ENCODE measurements at regions not wholly inside any gene's neighbourhood (a gene's known extent, or its start where the extent isn't known, plus 50 kb on each side); places are given as distances from the start of the nearest gene placed in this dataset.
A peak's percentile ranks its signal among the peaks of the same experiment; 100 is the strongest.

- Histone ChIP-seq H3K9ac (ENCODE audit: low read length) (no peak overlapping the region), H2BK120ac (ENCODE audit: insufficient read depth, low read length, poor library complexity) (no peak overlapping the region)
- WGBS (ENCODE audit: extremely low coverage, insufficient coverage, insufficient read length), result no CpG with 5 or more reads among the region's 4 CpGs
These were observed 55.2 kb upstream of the KCNH8 start for GRCh38 chr3:19093084-19093483.

GRCh38 chr3:19077388-19077787 lies 70.9 kb upstream of the KCNH8 start:
- Histone ChIP-seq H2BK5ac (ENCODE audit: low read depth, low read length, poor library complexity) (no peak overlapping the region), H2AFZ (ENCODE audit: insufficient read depth, low read length, poor library complexity) (no peak overlapping the region)

More at GRCh38 chr3:19093084-19093483, 55.2 kb upstream of the KCNH8 start:
- no peaks in the 10 kb centered on the region for H3K79me2 ChIP-seq (ENCODE audit: control insufficient read depth, insufficient read depth, low read length, poor library complexity)
- no peak overlapping the region for H3K27ac ChIP-seq (ENCODE audit: low read depth, low read length)
- H2AFZ ChIP-seq (ENCODE audit: insufficient read depth, low read length, poor library complexity), result no peak overlapping the region
- H4K8ac ChIP-seq (ENCODE audit: low read depth, low read length), result no peak overlapping the region
- no peak overlapping the region for H3K14ac ChIP-seq (ENCODE audit: low read length)
- H4K12ac ChIP-seq (ENCODE audit: low read depth, low read length), result no peak overlapping the region
- H3K23ac ChIP-seq (ENCODE audit: low read length), result no peak overlapping the region
- H3K4me3 ChIP-seq (ENCODE audit: low read depth, low read length), result no peak overlapping the region
- H3K4ac ChIP-seq (ENCODE audit: low read depth, low read length), result no peak overlapping the region
- H3K4me1 ChIP-seq (ENCODE audit: control insufficient read depth in 1 of 2, insufficient read depth in 2 of 2, low read length in 2 of 2), result no peaks in the 10 kb centered on the region
- no peaks in the 10 kb centered on the region for H3K79me1 ChIP-seq (ENCODE audit: low read length)
- no peaks in the 10 kb centered on the region for H3K36me3 ChIP-seq (ENCODE audit: control insufficient read depth in 1 of 2, insufficient read depth in 2 of 2, low read length in 2 of 2)
- no peaks in the 10 kb centered on the region for H3K9me3 ChIP-seq (ENCODE audit: insufficient read depth, low read depth, low read length)
- H4K91ac ChIP-seq (ENCODE audit: low read depth, low read length), result no peak overlapping the region
- no peak overlapping the region for H2BK5ac ChIP-seq (ENCODE audit: low read depth, low read length, poor library complexity)
- no peaks in the 10 kb centered on the region for H3K27me3 ChIP-seq (ENCODE audit: insufficient read depth, low read length)
- no peak overlapping the region for H3K4me2 ChIP-seq (ENCODE audit: low read length)
- no peak overlapping the region for H2AK5ac ChIP-seq (ENCODE audit: low read length)
- H3K18ac ChIP-seq (ENCODE audit: low read length), result no peak overlapping the region
- no peak overlapping the region for H2BK12ac ChIP-seq (ENCODE audit: low read length)
- no peak for DNase-seq

GRCh38 chr3:19075037-19075436 lies 73.3 kb upstream of the KCNH8 start:
- WGBS (ENCODE audit: extremely low coverage, insufficient coverage, insufficient read length), result no CpG with 5 or more reads among the region's 2 CpGs
- no peaks in the 10 kb centered on the region for H3K27me3 ChIP-seq (ENCODE audit: insufficient read depth, low read length)
- H4K12ac ChIP-seq (ENCODE audit: low read depth, low read length), result no peak overlapping the region
- peaks cover 5 to 6% of the 10 kb centered on the region in 2 experiments for H3K4me1 ChIP-seq (ENCODE audit: control insufficient read depth in 1 of 2, insufficient read depth in 2 of 2, low read length in 2 of 2)
- H2BK12ac ChIP-seq (ENCODE audit: low read length), result no peak overlapping the region
- H3K14ac ChIP-seq (ENCODE audit: low read length), result no peak overlapping the region
- no peaks in the 10 kb centered on the region for H3K36me3 ChIP-seq (ENCODE audit: control insufficient read depth in 1 of 2, insufficient read depth in 2 of 2, low read length in 2 of 2)
- H3K9me3 ChIP-seq (ENCODE audit: insufficient read depth, low read depth, low read length), result no peaks in the 10 kb centered on the region
- no peaks in the 10 kb centered on the region for H3K79me1 ChIP-seq (ENCODE audit: low read length)
- H2AK5ac ChIP-seq (ENCODE audit: low read length), result no peak overlapping the region
- H3K18ac ChIP-seq (ENCODE audit: low read length), result no peak overlapping the region
- no peak overlapping the region for H3K4ac ChIP-seq (ENCODE audit: low read depth, low read length)
- peak overlapping the region; percentile 31 for H2BK120ac ChIP-seq (ENCODE audit: insufficient read depth, low read length, poor library complexity)
- no peak for DNase-seq
- no peak overlapping the region for H3K9ac ChIP-seq (ENCODE audit: low read length)
- no peak overlapping the region for H3K4me2 ChIP-seq (ENCODE audit: low read length)
- H4K91ac ChIP-seq (ENCODE audit: low read depth, low read length), result no peak overlapping the region
- no peak overlapping the region for H4K8ac ChIP-seq (ENCODE audit: low read depth, low read length)
- H2AFZ ChIP-seq (ENCODE audit: insufficient read depth, low read length, poor library complexity), result no peak overlapping the region
- H3K79me2 ChIP-seq (ENCODE audit: control insufficient read depth, insufficient read depth, low read length, poor library complexity), result no peaks in the 10 kb centered on the region
- H3K4me3 ChIP-seq (ENCODE audit: low read depth, low read length), result no peak overlapping the region
- H2BK5ac ChIP-seq (ENCODE audit: low read depth, low read length, poor library complexity), result no peak overlapping the region
- H3K27ac ChIP-seq (ENCODE audit: low read depth, low read length), result no peak overlapping the region
- no peak overlapping the region for H3K23ac ChIP-seq (ENCODE audit: low read length)

More at GRCh38 chr3:19077388-19077787, 70.9 kb upstream of the KCNH8 start:
- no peaks in the 10 kb centered on the region for H3K79me1 ChIP-seq (ENCODE audit: low read length)
- no CpG with 5 or more reads among the region's 2 CpGs for WGBS (ENCODE audit: extremely low coverage, insufficient coverage, insufficient read length)
- no peak overlapping the region for H3K18ac ChIP-seq (ENCODE audit: low read length)
- no peak overlapping the region for H3K4ac ChIP-seq (ENCODE audit: low read depth, low read length)
- H3K23ac ChIP-seq (ENCODE audit: low read length), result no peak overlapping the region
- no peak overlapping the region for H3K4me3 ChIP-seq (ENCODE audit: low read depth, low read length)
- no peak overlapping the region for H4K91ac ChIP-seq (ENCODE audit: low read depth, low read length)
- no peak overlapping the region for H2AK5ac ChIP-seq (ENCODE audit: low read length)
- DNase-seq, result no peak
- peaks cover 5 to 6% of the 10 kb centered on the region in 2 experiments for H3K4me1 ChIP-seq (ENCODE audit: control insufficient read depth in 1 of 2, insufficient read depth in 2 of 2, low read length in 2 of 2)
- H4K12ac ChIP-seq (ENCODE audit: low read depth, low read length), result no peak overlapping the region
- no peaks in the 10 kb centered on the region for H3K79me2 ChIP-seq (ENCODE audit: control insufficient read depth, insufficient read depth, low read length, poor library complexity)
- H2BK120ac ChIP-seq (ENCODE audit: insufficient read depth, low read length, poor library complexity), result no peak overlapping the region
- H3K14ac ChIP-seq (ENCODE audit: low read length), result no peak overlapping the region
- H3K9ac ChIP-seq (ENCODE audit: low read length), result no peak overlapping the region
- no peak overlapping the region for H3K27ac ChIP-seq (ENCODE audit: low read depth, low read length)
- H3K4me2 ChIP-seq (ENCODE audit: low read length), result no peak overlapping the region
- no peak overlapping the region for H2BK12ac ChIP-seq (ENCODE audit: low read length)
- H3K36me3 ChIP-seq (ENCODE audit: control insufficient read depth in 1 of 2, insufficient read depth in 2 of 2, low read length in 2 of 2), result no peaks in the 10 kb centered on the region
- H4K8ac ChIP-seq (ENCODE audit: low read depth, low read length), result no peak overlapping the region
- no peaks in the 10 kb centered on the region for H3K9me3 ChIP-seq (ENCODE audit: insufficient read depth, low read depth, low read length)
- H3K27me3 ChIP-seq (ENCODE audit: insufficient read depth, low read length), result no peaks in the 10 kb centered on the region

GRCh38 chr3:19074257-19074900 lies 73.9 kb upstream of the KCNH8 start:
- H4K12ac ChIP-seq (ENCODE audit: low read depth, low read length), result no peak overlapping the region
- WGBS (ENCODE audit: extremely low coverage, insufficient coverage, insufficient read length), result no CpG with 5 or more reads among the region's 2 CpGs
- no peak for DNase-seq
- no peak overlapping the region for H3K9ac ChIP-seq (ENCODE audit: low read length)
- no peak overlapping the region for H3K27ac ChIP-seq (ENCODE audit: low read depth, low read length)
- H3K4me3 ChIP-seq (ENCODE audit: low read depth, low read length), result no peak overlapping the region
- H4K91ac ChIP-seq (ENCODE audit: low read depth, low read length), result no peak overlapping the region
- H2AK5ac ChIP-seq (ENCODE audit: low read length), result no peak overlapping the region
- H3K4me1 ChIP-seq (ENCODE audit: control insufficient read depth in 1 of 2, insufficient read depth in 2 of 2, low read length in 2 of 2), result peaks cover 5 to 6% of the 10 kb centered on the region in 2 experiments
- H2BK120ac ChIP-seq (ENCODE audit: insufficient read depth, low read length, poor library complexity), result no peak overlapping the region
- H3K79me1 ChIP-seq (ENCODE audit: low read length), result no peaks in the 10 kb centered on the region
- no peak overlapping the region for H4K8ac ChIP-seq (ENCODE audit: low read depth, low read length)
- no peaks in the 10 kb centered on the region for H3K27me3 ChIP-seq (ENCODE audit: insufficient read depth, low read length)
- no peak overlapping the region for H3K23ac ChIP-seq (ENCODE audit: low read length)
- H3K36me3 ChIP-seq (ENCODE audit: control insufficient read depth in 1 of 2, insufficient read depth in 2 of 2, low read length in 2 of 2), result no peaks in the 10 kb centered on the region
- H3K4ac ChIP-seq (ENCODE audit: low read depth, low read length), result no peak overlapping the region
- H3K14ac ChIP-seq (ENCODE audit: low read length), result no peak overlapping the region
- H3K18ac ChIP-seq (ENCODE audit: low read length), result no peak overlapping the region
- no peak overlapping the region for H2BK12ac ChIP-seq (ENCODE audit: low read length)
- no peak overlapping the region for H2AFZ ChIP-seq (ENCODE audit: insufficient read depth, low read length, poor library complexity)
- no peaks in the 10 kb centered on the region for H3K79me2 ChIP-seq (ENCODE audit: control insufficient read depth, insufficient read depth, low read length, poor library complexity)
- H2BK5ac ChIP-seq (ENCODE audit: low read depth, low read length, poor library complexity), result no peak overlapping the region
- H3K4me2 ChIP-seq (ENCODE audit: low read length), result no peak overlapping the region
- H3K9me3 ChIP-seq (ENCODE audit: insufficient read depth, low read depth, low read length), result no peaks in the 10 kb centered on the region
